HG02571 (cell line): ENCODE measurements at regions not wholly inside any gene's neighbourhood (a gene's known extent, or its start where the extent isn't known, plus 50 kb on each side); places are given as distances from the start of the nearest gene placed in this dataset.
"Not testable (repeated sequence)": the region's sequence is repeated elsewhere in the genome, so short reads cannot be mapped to it uniquely, and the experiment has no call there.

Experiments
- ATAC-seq: cut with Tn5 transposase; IDR thresholded peaks from one replicate; pipeline ENCODE4 v1.9.1; 2021; ENCODE audit warnings: mild to moderate bottlenecking, moderate library complexity; ENCODE audit not compliant: unreplicated experiment

DNA sequence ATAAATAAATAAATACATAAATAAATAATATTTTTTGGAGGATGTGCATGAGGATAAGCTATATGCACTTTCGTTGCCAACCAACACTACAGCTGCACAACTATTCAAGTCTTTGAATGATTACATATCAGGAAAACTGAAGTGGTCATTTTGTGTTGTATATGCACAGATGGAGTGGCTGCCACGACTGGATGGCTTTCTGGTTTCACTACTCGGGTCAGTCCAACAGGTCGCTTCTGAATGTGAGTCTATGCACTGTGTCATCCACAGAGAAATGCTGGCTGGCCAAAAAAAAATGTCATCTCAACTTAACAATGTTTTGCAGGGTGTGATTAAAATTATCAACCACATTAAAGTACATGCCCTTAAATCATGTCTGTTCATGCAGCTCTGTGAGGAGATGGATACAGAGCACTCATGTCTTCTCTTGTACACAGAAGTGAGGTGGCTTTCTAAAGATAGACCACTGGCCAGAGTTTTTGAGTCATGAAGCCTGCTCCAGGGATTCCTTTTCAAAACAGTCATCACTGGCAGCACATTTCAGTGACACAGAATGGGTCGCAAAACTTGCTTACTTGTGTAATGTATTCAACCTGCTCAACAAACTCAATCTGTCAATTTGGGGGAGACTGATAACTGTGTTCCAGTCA is 589.8 kb upstream of the CYLC2 start:
- no peak for ATAC-seq

DNA sequence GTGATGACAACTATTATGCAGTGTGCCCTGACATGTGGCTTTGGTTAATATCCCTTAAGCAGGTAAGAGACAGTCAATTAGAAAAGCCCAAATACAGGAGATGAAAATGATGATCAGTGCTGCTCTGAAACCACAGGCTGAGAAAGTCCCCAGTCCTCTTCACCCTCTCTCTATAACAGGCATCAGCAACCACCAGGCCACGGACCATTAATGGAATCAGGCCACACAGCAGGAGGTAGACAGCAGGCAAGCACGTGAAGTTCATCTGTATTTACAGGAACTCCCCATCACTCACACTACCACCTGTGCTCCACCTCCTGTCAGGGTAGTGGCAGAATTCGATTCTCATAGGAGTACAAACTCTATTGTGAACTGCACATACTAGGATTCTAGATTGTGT is 591.6 kb upstream of the CYLC2 start:
- no peak for ATAC-seq

DNA sequence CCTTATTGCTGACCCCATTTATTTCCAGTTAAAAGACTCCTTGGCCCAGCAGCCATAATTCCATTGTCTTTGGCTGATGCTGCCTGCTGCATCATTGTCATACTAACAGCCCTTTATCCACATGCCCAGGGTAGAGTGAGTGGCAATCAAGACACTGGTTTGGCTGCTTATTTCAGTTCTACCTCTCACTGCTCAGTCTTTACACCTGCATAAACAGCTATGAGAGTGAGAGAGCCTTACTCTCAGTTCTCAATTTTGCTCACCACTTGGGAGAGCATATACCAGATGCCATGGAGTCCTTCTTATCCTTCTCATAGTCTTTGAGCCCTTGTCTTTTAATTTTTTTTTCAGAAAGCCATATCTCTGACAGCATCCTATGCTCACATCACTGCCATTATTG is 596.9 kb upstream of the CYLC2 start:
- ATAC-seq: no peak

DNA sequence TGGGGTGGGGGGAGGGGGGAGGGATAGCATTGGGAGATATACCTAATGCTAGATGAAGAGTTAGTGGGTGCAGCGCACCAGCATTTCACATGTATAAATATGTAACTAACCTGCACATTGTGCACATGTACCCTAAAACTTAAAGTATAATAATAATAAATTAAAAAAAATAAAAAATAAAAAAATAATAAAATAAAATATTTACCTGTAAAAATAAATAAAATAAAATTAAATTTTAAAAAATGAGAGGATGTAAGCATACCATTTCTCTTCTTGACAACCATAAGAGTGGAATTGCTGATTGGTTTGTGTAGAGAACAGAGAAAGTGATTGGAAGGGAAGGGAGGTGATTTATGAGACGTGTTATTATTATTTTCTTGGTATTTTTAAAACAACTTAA is 609.5 kb upstream of the CYLC2 start:
- not testable (repeated sequence) for ATAC-seq

DNA sequence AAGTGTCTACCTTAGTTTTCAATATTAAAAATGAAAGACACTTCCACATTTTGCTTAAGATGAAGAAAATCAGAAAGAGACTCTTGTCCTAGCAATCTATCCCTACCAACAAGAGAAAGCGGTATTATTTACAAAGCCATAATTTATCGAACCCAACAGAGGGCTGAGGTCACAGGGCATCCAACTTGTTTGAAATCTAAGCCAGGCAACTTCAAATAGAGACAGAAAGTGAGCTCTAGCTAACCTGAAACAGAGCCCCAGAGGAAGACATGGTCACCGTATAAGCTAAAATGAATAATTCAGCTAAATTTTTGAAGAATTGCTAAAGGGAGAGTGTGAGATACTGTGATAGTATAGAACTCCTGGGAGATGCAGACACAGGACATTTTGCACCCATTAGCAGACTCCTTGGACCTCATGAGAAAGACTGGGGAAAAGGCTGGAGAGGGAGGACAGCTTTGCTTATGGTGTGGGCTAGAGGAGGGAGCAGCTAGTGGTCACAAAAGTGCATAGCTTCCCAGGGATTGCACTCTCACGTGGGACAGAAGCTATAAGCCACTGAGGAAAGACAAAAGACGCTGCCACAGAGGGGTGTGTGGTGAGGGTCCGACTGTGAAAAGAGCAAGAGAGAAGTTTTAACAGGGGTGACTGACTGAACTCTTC is 624.2 kb upstream of the GRIN3A start:
- no peak for ATAC-seq

DNA sequence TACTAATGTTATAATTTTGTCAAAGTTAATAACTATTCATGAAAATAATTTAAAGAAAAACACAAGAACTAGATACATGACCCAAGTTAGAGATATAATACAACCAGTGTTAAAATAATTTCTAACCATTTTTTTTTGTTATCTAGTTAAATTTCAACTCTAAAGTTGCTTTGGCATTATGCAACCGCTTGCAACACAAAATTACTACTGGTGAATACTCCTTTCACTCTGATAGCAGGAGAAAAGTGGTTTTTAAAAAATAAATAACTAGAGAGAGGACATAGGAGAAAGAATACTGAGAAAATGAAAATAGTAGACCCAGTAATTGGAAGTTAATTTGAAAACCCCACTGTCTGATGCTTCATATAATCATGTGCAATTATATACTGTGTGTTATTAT is 622.4 kb upstream of the GRIN3A start:
- ATAC-seq: no peak

DNA sequence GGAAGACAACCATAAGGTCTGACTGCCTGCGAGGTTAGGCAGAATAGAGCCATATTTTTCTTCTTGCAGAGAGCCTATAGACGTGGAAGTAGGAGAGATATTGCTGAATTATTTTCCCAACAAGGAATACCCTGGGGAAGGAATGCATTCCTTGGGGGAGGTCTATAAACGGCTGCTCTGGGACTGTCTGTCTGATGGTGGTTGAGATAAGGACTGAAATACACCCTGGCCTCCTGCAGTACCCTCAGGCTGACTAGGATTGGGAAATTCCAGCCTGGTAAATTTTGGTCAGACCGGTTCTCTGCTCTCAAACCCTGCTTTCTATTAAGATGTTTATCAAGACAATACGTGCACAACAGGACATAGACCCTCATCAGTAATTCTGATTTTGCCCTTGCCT is 617.5 kb upstream of the GRIN3A start:
- ATAC-seq: no peak

DNA sequence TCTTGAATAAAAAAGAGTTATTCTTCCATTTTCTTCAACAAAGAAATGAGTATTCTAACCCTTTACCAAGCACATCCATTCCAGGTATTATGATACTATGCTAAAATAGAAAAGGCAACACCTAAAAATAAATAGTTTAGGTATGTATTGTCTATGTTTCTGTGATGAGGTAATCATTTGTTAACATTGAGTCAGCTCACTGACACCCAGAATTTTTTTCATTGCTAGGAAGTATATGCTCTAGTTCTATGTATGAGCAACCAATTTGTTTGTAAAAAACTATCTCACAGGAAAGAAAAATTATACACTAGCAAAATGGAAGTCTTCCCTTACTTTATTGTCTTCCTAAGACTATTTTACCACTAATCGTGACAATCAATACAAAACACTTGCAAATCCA is 615.6 kb upstream of the GRIN3A start:
- ATAC-seq: no peak

DNA sequence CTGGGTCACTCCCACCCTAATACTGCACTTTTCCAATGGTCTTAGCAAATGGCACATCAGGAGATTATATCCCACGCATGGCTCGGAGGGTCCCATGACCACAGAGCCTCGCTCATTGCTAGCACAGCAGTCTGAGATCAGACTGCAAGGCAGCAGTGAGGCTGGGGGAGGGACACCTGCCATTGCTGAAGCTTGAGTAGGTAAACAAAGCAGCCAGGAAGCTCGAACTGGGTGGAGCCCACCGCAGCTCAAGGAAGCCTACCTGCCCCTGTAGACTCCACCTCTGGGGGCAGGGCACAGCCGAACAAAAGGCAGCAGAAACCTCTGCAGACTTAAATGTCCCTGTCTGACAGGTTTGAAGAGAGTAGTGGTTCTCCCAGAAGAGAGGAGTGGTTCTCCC is 599.0 kb upstream of the GRIN3A start:
- not testable (repeated sequence) for ATAC-seq

DNA sequence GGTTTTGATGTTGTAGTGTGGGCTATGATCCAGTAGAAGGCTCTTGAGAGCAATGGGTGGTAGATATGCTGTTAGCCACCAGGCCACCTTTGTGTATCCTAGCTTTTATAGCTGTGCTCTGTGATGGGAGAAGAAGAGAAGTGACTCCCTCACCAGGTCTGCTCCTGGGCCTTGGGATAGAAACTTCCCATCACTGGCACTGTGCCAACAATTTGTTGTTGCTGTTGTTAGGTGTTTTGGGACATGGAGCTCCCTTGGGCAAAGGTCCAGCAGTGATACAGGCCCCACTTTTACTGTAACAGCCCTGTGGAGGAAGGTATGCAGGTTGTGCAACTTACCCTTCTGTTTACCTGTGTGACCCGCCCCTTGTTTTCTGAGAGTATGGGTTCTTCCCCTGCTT is 570.9 kb upstream of the GRIN3A start:
- no peak for ATAC-seq

DNA sequence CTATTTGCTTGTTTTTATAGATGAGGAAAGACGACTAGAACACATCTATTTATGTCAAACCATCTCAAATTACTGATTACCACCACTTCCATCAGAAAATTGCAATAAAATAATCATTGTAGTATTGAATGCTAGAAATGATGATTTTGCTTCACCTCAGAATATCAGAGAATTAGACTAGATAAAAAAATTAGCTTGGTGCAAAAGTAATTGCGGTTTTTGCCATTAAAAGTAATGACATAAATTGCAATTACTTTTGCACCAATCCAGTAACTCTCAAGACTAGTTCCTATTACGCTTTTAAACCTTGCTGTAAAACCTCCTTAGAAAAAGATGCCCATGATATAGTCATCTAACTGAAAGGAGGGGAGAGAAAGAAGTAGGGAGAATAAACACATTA is 556.7 kb upstream of the GRIN3A start:
- no peak for ATAC-seq

DNA sequence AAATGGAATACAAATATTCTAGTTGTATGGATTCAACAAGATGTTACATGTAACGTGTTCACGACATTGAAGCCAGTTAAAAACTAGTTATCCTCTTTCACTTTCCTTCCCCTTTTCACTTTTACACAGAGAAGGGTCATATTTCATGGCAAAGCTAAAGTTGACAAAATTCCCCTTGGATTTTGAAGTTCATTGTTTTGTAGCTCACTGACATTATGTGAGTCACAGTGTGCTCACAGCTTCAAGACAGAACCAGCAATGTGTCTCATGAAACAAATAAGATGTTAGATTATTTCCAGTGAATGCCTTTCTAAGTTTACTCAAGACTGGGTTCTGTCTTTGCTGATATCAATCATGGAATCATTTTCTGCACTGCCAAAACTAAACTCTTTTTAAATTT is 535.5 kb upstream of the GRIN3A start:
- ATAC-seq: no peak

DNA sequence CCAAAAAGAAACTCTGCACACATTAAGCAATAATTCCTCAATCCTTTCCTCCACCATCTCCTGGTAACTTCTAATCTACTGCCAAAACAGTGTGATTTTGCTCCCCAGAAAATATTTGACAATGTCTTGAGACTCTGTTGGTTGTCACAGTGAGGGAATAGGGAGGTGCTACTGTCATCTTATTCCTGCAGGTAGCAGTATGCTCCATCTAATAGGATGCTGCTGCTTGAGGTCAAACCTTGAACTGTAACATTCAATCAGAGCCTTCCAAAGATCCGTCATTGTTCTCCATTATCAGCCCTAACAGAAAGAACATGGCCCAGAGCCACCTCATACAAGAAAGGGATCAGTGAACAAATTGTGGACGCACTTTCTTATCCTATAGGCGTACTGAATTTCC is 514.7 kb upstream of the GRIN3A start:
- no peak for ATAC-seq

DNA sequence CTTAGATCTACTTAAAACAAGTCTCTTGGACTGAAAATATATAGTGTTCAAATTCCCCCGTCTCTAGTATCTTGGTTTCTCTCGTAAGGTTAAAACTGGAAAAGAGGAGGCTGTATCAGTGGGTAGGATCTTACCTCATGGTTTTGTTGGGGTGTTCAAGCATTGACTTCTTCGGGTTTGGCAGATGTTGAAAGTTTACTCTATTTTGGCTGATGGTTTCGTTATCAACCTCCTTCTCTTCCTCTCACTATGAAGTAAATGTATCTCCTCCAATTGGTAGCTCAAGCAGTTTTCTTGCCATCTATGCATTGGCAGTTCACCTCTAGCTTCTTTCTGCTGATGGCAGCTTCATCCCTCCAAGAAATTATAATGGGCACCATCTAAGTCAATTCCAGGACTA is 506.5 kb upstream of the GRIN3A start:
- ATAC-seq: no peak

DNA sequence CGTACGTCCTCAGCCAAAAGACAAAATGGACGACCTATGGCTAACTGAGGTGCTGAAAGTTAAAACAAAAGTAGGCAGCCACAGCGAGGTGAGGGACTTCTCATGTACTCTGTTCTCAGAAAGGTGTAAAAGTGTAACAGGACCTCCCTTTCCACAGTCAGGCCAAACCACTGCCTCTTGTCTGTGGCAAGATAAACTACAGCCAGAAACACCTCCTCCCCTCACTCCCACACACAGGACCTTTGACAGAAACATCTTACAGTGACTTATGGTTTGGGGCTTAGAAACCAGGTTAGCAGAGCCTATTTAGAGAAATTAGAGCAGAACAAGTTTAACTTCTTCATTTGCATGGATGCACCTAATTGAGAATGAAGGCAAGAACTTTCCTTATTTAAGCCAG is 499.1 kb upstream of the GRIN3A start:
- no peak for ATAC-seq

DNA sequence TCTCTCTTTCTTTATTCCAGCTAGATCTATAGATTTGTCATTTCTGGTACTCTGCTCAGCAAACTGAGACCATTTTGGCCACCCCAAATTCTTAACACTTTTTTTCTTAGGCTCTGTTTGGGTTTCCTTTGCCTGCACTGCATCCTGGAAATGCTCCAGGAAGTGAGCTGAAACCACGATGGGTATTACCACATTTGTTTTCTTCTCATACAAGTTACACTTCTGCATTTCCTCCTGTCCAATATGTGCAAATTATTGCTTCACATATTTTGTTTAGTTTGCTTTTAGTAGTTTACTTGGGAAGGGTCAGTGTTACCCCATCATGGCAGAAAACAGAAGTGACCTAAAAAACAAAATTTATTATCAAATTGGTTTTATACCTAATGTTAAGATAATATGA is 498.6 kb upstream of the GRIN3A start:
- ATAC-seq: no peak

DNA sequence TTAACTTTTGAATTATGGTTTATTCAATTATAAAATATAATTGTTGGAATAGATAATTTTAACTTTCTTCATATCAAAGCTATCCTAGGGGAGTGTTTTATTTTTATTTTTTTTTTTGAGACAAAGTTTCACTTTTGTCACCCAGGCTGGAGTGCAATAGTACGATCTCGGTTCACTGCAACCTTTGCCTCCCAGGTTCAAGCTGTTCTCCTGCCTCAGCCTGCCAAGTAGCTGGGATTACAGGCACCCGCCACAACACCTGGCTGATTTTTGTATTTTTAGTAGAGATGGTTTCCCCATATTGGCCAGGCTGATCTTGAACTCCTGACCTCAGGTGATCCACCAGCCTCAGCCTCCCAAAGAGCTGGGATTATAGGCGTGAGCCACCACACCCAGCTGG is 489.0 kb upstream of the GRIN3A start:
- ATAC-seq: not testable (repeated sequence)

DNA sequence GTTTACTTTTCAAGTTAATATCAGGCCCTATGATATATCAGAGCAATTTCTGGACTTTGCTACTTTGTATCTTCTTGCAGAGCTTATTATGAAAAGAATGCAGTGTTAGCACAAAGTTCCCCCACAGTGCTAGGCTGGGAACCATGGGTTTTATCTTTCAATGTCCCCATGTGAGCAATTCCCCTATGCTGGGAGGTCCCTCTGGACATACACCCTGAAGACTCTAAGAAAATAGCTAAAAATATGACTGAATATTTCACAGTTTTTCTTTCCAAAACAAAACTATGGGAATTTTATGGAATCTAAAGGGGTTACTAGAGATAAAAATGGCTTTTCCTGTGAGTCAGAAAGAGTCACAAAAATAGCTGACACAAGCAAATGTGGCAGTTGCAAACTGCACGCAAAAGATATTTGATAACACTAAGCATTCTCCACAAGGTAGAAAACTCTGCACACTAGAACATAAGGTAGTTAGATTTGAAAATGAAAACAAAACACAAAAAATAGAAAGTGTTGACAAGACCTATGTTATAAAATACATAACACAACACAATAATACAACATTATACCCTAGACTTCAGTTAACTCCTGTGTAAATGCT is 487.5 kb upstream of the GRIN3A start:
- no peak for ATAC-seq

DNA sequence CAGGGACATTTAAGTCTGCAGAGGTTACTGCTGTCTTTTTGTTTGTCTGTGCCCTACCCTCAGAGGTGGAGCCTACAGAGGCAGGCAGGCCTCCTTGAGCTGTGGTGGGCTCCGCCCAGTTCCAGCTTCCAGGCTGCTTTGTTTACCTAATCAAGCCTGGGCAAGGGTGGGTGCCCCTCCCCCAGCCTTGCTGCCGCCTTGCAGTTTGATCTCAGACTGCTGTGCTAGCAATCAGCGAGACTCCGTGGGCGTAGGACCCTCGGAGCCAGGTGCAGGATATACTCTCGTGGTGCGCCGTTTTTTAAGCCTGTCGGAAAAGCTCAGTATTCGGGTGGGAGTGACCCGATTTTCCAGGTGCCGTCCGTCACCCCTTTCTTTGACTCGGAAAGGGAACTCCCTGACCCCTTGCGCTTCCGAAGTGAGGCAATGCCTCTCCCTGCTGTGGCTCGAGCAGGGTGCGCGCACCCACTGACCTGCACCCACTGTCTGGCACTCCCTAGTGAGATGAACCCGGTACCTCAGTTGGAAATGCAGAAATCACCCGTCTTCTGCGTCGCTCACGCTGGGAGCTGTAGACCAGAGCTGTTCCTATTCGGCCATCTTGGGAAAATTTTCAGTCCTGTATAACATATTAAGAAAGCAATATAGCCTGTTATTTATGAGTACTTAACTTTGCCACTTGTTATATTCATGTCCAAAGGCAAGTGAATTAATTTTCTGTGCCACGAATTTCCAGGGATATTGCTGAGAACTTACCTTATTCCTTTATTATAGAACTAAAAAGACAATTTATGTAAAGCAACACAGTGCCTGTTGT is 485.1 kb upstream of the GRIN3A start:
- ATAC-seq: not testable (repeated sequence)

DNA sequence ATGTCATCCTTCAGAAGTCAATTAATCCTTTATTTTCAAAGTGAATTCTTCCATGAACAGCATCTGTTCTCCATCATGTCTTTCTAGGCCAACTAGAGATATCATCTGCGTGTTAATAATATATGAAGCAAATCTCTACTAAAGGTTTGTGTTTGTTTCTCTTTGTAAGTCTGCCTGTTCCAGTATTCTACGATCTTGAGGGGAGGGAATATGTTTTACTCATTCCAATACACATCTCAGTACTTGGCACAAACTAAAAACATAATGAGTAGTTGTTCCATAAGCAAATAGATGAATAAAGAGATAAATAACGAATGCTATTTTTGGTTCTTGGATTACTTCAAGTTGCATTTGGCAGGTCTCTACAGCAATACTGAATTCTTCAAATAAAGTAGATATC is 470.7 kb upstream of the GRIN3A start:
- ATAC-seq: no peak

DNA sequence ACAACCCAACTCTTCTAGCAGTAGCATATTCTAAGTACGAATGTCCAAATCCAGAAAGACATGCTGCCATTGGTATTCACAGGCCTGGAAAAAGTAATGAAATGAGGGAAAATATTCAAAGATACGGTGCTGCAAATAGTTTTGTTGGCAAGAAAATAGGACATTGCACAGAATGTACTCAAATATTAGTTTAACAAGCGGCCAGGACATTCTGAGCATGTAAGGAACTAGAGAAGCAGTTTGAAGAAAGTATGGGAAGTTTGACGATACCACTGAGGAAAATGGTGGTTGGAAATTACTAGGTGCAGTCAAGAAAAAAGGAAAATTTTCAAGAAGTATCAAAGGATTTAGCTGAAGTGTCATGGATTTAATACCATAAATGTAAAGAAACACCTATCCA is 468.0 kb upstream of the GRIN3A start:
- no peak for ATAC-seq

DNA sequence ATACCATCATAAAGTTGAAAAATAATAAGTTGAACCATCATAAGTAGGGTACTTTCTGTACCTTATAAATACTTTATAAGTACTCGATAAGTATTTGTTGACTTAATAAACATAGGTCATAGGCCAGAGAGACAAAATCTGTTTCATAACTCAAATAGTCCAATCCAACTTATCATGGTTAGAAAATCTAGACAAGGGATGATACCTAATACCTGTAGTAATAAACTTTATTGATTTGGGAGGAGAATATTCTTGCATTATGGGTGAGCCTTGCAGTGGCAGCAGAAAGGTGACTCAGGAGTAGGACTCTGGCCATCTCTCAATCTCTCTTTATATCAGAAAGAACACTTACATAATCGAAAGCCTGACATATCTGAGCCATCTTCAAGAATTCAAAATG is 466.8 kb upstream of the GRIN3A start:
- no peak for ATAC-seq
